Heart right ventricle (tissue), 16 donors: ENCODE measurements at regions not wholly inside any gene's neighbourhood (a gene's known extent, or its start where the extent isn't known, plus 50 kb on each side); places are given as distances from the start of the nearest gene placed in this dataset.

Source experiments
- ATAC-seq, 8 donors: fragments of 200-7000 bp; cut with Tn5 transposase; one replicate each; pipeline ENCODE4 v1.9.1; 2020; ENCODE audit warnings: mild to moderate bottlenecking in 8 of 8, moderate library complexity in 8 of 8, moderate number of reproducible peaks in 1 of 8
- DNase-seq, 2 donors: peaks; one replicate each; pipeline ENCODE4 v3.0.0-alpha.2; 2020
- H3K27ac ChIP-seq, 10 donors: fragments of 200-600 bp; sonication (generic) in 2 of 10; one replicate each; pipeline versions ENCODE4 v1.5.0 to v1.8.0; 2020 to 2022; ENCODE audit warnings: mild to moderate bottlenecking in 3 of 10
- H3K27me3 ChIP-seq, 7 donors: fragments of 200-600 bp; one replicate each; pipeline ENCODE4 v1.8.0; 2021 to 2022; ENCODE audit warnings: mild to moderate bottlenecking in 2 of 7
- H3K36me3 ChIP-seq, 9 donors: fragments of 200-600 bp; sonication (generic) in 1 of 9; one replicate each; pipeline versions ENCODE4 v1.5.0 to v1.8.0; 2020 to 2022; ENCODE audit warnings: mild to moderate bottlenecking in 2 of 9
- H3K4me1 ChIP-seq, 9 donors: fragments of 200-600 bp; sonication (generic) in 1 of 9; one replicate each; pipeline versions ENCODE4 v1.5.0 to v1.8.0; 2020 to 2022; ENCODE audit warnings: mild to moderate bottlenecking in 4 of 9
- H3K4me3 ChIP-seq, 10 donors: fragments of 200-600 bp; sonication (generic) in 2 of 10; one replicate each; pipeline versions ENCODE4 v1.5.0 to v1.8.0; 2020 to 2022; ENCODE audit warnings: mild to moderate bottlenecking in 7 of 10, moderate library complexity in 2 of 10
- H3K9me3 ChIP-seq, 11 donors: fragments of 200-600 bp in 10 of 11; sonication (generic) in 2 of 11; one replicate each; pipeline versions ENCODE4 v1.5.0 to v1.8.0; 2013 to 2022; ENCODE audit warnings: mild to moderate bottlenecking in 2 of 11, control low read depth in 1 of 11, moderate library complexity in 1 of 11
- WGBS, 2 donors: extraction: QIAGEN DNeasy Blood & Tissue Kit; methylation state at CpG; one replicate each; pipeline ENCODE4 v1.1.7; 2013; ENCODE audit warnings: inconsistent platforms in 1 of 2; 5-methylcytosine and 5-hydroxymethylcytosine counted together
- intact Hi-C, 10 donors: fragments of 100-400 bp; cut with DNase I; formaldehyde crosslinking; loops; one replicate each; pipeline versions ENCODE4 v1.11.1 to v1.14.2; 2022
- TF ChIP-seq, protein P1 (sequence below), 9 donors: fragments of 200-600 bp; sonication (generic) in 2 of 9; IDR thresholded peaks; one replicate each; pipeline versions ENCODE4 v1.5.0 to v1.8.0; 2021 to 2022; ENCODE audit warnings: antibody characterized with exemption in 9 of 9, mild to moderate bottlenecking in 5 of 9, moderate library complexity in 1 of 9
- donor health status: Arrhythmogenic right ventricular cardiomyopathy.
- donor health status: ischemic (EF 13 %, LVEDD 7.1; RV severe dilation, severe dysfunction).
- donor health status: healthy with polysubstance abuse.
- donor health status: DM: no; HTN: yes; CAD: no.
- donor health status: DM: no; HTN: no; CAD: no.
- donor health status: ischemic (EF 25% LVEDD 6.9; RV normal size, moderate dysfunction).
- donor health status: ischemic (EF 25% LVEDD 5.7; RV mildly dilated, moderate dysfunction).
- donor health status: healthy.
- donor health status: DM: yes; HTN: yes; CAD: no.
- donor health status: Ischemic cardiomyopathy.
- donor health status: ischemic (EF 35%, LVEDD 5.7; RV mildly dilated, moderate dysfunction).
- donor health status: nonischemic (EF 11% LVEDD 7.7; RV severe dilation, severe dysfunction).
- donor health status: DM: yes; HTN: yes; CAD: no.
- donor health status: PGD.
- donor health status: ischemic (EF 29% LVEDD 5.4; RV normal size, mild dysfunction).
- donor health status: nonischemic (EF 23%, LVEDD 6.1; RV moderate dilation, normal function).

DNA sequence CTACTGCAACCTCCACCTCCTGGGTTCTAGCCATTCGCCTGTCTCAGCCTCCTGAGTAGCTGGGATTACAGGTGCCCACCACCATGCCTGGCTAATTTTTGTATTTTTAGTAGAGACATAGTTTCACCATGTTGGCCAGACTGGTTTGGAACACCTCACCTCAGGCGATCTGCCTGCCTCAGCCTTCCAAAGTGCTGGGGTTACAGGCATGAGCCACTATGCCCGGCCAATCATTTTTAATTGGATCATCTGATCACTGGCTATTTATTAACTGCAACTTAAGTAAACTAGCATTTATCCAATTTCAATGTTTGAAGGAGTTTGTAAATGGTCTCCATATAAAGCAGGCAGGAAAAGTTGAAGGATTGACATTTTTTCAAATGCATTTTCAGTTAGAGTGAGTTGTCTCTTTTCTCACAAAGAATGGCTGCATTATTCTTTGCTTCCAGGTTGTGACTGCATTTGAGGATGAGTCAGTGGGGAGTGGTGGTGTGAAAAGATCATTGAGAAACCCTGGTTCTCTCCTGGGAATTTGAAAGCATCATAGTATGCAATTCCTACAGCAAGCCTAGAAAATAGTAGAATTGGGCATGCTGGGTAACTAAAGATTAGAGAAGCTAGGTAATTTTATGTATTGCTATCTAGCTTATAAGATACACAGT lies 431.1 kb upstream of the ZEB2 start:
- H3K9me3 ChIP-seq, result no peaks in the 10 kb centered on the region
- ATAC-seq (peak in 1 of 8 donors; percentile 82), DNase-seq (no peak)
- H3K36me3 ChIP-seq, result no peaks in the 10 kb centered on the region
- H3K4me1 ChIP-seq, result peaks cover 0 to 17% (median 0%) of the 10 kb centered on the region in 9 donors
- no peaks in the 10 kb centered on the region for H3K27me3 ChIP-seq
- 94 to 97% methylated on average over 3 of the region's 3 CpGs for whole genome bisulfite sequencing, 2 donors
- H3K27ac ChIP-seq, result peak overlapping the region in 1 of 10 donors; percentile 45
- no peak overlapping the region for H3K4me3 ChIP-seq
- intact Hi-C loops, result no loop called here
- TF ChIP-seq, protein P1, sequence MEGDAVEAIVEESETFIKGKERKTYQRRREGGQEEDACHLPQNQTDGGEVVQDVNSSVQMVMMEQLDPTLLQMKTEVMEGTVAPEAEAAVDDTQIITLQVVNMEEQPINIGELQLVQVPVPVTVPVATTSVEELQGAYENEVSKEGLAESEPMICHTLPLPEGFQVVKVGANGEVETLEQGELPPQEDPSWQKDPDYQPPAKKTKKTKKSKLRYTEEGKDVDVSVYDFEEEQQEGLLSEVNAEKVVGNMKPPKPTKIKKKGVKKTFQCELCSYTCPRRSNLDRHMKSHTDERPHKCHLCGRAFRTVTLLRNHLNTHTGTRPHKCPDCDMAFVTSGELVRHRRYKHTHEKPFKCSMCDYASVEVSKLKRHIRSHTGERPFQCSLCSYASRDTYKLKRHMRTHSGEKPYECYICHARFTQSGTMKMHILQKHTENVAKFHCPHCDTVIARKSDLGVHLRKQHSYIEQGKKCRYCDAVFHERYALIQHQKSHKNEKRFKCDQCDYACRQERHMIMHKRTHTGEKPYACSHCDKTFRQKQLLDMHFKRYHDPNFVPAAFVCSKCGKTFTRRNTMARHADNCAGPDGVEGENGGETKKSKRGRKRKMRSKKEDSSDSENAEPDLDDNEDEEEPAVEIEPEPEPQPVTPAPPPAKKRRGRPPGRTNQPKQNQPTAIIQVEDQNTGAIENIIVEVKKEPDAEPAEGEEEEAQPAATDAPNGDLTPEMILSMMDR (IDR thresholded peaks at IDR 0.05), result no peak

DNA sequence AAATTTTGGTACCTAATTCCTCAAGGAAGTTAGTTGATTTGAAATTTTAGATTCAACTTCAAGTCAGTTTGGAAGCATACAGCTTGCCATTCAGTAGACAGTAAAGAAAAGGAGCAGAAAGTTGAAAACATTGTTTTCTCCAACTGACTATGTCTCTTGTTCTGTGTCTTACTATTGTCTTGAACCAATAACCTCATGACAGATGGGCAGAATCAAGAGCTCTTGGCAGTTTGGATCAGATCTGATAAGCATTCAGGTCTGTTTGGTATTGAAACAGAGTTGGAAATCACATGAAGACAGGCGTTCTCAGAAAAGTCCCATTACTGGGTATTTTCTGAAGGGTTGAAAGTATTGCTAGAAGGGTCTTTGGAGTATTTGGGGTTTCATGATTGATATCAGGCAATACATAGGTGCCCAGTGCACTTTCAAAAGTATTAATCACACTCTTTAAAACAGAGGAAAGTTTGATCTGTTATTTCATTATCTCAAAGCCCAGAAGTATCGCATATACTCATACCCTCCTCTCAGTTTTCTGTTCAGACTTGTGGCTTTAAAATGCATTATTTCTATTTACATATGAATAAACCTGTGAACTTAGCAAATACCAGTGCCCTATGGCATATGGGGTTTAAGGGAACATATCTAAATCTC lies 428.4 kb upstream of the ZEB2 start:
- TF ChIP-seq, protein P1 (IDR thresholded peaks at IDR 0.05), result no peak
- Histone ChIP-seq H3K27me3 (no peaks in the 10 kb centered on the region), H3K9me3 (no peaks in the 10 kb centered on the region), H3K27ac (no peak overlapping the region), H3K36me3 (no peaks in the 10 kb centered on the region), H3K4me1 (peaks cover 0 to 23% (median 2%) of the 10 kb centered on the region in 9 donors), H3K4me3 (no peak overlapping the region)
- 90 to 93% methylated on average over 2 of the region's 2 CpGs for WGBS, 2 donors
- DNase-seq, result no peak
- no peak for ATAC-seq
- intact Hi-C loops, result no loop called here

DNA sequence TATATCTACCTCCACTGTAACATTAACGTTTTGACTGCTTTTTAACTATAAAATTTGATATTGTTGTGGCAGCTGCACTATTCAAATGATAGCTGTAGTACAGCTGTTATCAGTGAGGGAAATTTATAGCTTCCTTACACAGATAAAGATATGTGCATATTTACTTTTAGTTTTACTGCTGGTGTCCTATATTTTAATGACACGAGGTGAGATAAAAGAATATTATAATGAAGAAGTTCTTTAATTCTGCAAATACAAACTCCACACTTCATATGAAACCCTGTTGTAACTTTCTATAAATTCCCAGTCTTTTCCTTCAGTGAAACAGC lies 427.8 kb upstream of the ZEB2 start:
- Histone ChIP-seq H3K4me3 (no peak overlapping the region), H3K36me3 (no peaks in the 10 kb centered on the region), H3K4me1 (peaks cover 0 to 27% (median 7%) of the 10 kb centered on the region in 9 donors), H3K27ac (no peak overlapping the region), H3K9me3 (no peaks in the 10 kb centered on the region), H3K27me3 (no peaks in the 10 kb centered on the region)
- ATAC-seq, result no peak
- intact Hi-C loops, result no loop called here
- 56 to 68% methylated on average over 2 of the region's 2 CpGs for WGBS, 2 donors
- no peak for DNase-seq
- TF ChIP-seq, protein P1 (IDR thresholded peaks at IDR 0.05), result no peak

GRCh38 chr2:144946263-144946662 lies 426.3 kb upstream of the ZEB2 start:
- no peak for ATAC-seq
- H3K27ac ChIP-seq, result no peak overlapping the region
- TF ChIP-seq, protein P1 (IDR thresholded peaks at IDR 0.05), result no peak
- H3K36me3 ChIP-seq, result no peaks in the 10 kb centered on the region
- WGBS, 2 donors, result 84 to 93% methylated on average over 1 of the region's 1 CpG
- no peaks in the 10 kb centered on the region for H3K27me3 ChIP-seq
- intact Hi-C loops, result no loop called here
- H3K9me3 ChIP-seq, result no peaks in the 10 kb centered on the region
- H3K4me3 ChIP-seq, result no peak overlapping the region
- no peak for DNase-seq
- H3K4me1 ChIP-seq, result peaks cover 0 to 22% (median 7%) of the 10 kb centered on the region in 9 donors
